BE2C (cell line): ENCODE measurements at regions not wholly inside any gene's neighbourhood (a gene's known extent, or its start where the extent isn't known, plus 50 kb on each side); places are given as distances from the start of the nearest gene placed in this dataset.
A peak's percentile ranks its signal among the peaks of the same experiment; 100 is the strongest.

ENCODE experiments used
- DNase-seq: peaks from one replicate; pipeline ENCODE4 v3.0.0-alpha.2; 2020
- H3K27me3 ChIP-seq: fragments of 250-450 bp; sonication (Bioruptor Pico); 2 replicates; pipeline ENCODE4 v1.5.1; 2020; ENCODE audit warnings: mild to moderate bottlenecking
- H3K36me3 ChIP-seq: fragments of 250-450 bp; sonication (Bioruptor Pico); 2 replicates; pipeline ENCODE4 v1.5.1; 2020; ENCODE audit warnings: mild to moderate bottlenecking
- H3K4me1 ChIP-seq: fragments of 250-450 bp; sonication (Bioruptor Pico); 2 replicates; pipeline ENCODE4 v1.5.1; 2020
- H3K4me3 ChIP-seq: 2 replicates; pipeline ENCODE4 v1.5.1; 2011; ENCODE audit warnings: low read depth, low read length
- H3K9me3 ChIP-seq: fragments of 250-450 bp; sonication (Bioruptor Pico); 2 replicates; pipeline ENCODE4 v1.5.1; 2020
- TF ChIP-seq, protein P1 (sequence below): IDR thresholded peaks from 2 replicates; pipeline ENCODE4 v1.5.1; 2012; ENCODE audit warnings: mild to moderate bottlenecking, low read depth, low read length

DNA sequence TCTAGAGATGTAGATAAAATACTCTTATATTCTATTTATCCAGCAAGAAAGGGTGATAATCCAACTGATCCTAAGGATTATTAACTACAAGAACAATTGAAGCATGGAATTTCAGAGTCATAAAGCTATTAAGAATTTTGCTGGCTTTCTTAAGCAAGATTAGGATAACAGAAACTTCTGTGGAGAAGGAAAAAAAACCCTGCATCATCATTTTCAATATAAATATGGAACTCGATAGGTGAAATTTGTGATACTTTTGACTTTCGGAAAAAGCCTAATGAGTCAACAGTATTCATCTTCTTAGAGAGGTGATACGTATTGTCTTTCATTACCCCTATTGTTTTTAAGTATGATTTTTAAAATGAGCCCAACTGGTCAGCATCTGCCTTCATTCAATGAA is 593.3 kb downstream of the CPS1 start:
- H3K9me3 ChIP-seq = no peaks in the 10 kb centered on the region
- no peak for DNase-seq

DNA sequence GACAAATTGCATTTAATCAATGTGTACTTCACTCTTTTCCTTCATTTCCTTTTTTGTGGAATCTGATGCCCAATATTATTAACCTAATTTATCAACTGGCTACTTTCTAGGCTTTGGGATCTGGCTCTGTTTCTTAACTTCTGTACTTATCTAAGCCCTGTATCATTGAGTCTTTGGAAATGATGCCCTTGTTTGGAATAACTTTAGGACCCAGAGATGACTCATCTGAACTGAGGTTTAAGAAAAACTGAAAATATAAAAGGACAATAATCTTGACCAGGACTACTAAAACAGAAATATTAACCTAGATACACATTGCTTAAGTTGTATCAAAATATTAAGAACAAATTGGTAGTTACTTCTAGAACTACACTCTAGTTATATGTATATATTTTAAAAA is 600.8 kb downstream of the CPS1 start:
- Histone ChIP-seq H3K27me3 (no peaks in the 10 kb centered on the region), H3K4me1 (peaks cover 13% of the 10 kb centered on the region; the same call in 1 of the 2 replicates), H3K9me3 (no peaks in the 10 kb centered on the region), H3K4me3 (no peak overlapping the region), H3K36me3 (no peaks in the 10 kb centered on the region)
- DNase-seq = no peak
- TF ChIP-seq, protein P1, sequence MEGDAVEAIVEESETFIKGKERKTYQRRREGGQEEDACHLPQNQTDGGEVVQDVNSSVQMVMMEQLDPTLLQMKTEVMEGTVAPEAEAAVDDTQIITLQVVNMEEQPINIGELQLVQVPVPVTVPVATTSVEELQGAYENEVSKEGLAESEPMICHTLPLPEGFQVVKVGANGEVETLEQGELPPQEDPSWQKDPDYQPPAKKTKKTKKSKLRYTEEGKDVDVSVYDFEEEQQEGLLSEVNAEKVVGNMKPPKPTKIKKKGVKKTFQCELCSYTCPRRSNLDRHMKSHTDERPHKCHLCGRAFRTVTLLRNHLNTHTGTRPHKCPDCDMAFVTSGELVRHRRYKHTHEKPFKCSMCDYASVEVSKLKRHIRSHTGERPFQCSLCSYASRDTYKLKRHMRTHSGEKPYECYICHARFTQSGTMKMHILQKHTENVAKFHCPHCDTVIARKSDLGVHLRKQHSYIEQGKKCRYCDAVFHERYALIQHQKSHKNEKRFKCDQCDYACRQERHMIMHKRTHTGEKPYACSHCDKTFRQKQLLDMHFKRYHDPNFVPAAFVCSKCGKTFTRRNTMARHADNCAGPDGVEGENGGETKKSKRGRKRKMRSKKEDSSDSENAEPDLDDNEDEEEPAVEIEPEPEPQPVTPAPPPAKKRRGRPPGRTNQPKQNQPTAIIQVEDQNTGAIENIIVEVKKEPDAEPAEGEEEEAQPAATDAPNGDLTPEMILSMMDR = no peak

More for the DNA sequence above, 593.3 kb downstream of the CPS1 start:
- no peaks in the 10 kb centered on the region for H3K36me3 ChIP-seq
- TF ChIP-seq, protein P1 = no peak
- no peaks in the 10 kb centered on the region for H3K27me3 ChIP-seq
- no peak overlapping the region for H3K4me3 ChIP-seq
- H3K4me1 ChIP-seq = no peaks in the 10 kb centered on the region

DNA sequence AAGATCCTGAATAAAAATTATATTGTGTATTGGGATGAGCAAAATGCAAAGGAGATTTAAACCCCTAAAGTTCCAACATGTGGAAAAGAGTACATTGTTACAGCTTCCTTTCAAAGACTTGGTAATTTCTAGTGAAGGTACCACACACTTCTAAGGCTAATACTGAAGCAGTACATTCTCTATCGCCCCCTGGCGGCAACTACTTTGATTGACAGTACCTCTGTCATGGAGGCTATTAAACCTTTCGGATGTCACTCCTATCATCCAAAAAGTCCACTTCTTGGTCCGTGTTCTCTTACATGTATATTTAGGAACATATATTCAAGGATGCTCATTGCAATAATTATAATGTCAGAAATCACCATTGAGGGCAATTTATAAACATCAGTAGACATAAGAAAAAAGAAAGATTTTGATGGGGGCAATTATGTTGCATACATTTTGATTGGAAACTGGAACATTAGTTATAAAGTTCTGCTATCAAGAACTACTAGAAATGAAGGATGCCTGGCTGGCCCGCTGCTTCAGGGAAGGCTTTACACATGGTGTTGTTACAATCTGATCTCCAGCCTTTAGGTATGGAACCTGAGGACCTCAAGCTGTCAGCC is 601.6 kb downstream of the CPS1 start:
- Histone ChIP-seq H3K4me1 (peaks cover 13% of the 10 kb centered on the region; the same call in 1 of the 2 replicates), H3K27me3 (no peaks in the 10 kb centered on the region), H3K4me3 (no peak overlapping the region), H3K36me3 (no peaks in the 10 kb centered on the region), H3K9me3 (no peaks in the 10 kb centered on the region)
- DNase-seq = peak; percentile 85
- TF ChIP-seq, protein P1 = peak; percentile 96

DNA sequence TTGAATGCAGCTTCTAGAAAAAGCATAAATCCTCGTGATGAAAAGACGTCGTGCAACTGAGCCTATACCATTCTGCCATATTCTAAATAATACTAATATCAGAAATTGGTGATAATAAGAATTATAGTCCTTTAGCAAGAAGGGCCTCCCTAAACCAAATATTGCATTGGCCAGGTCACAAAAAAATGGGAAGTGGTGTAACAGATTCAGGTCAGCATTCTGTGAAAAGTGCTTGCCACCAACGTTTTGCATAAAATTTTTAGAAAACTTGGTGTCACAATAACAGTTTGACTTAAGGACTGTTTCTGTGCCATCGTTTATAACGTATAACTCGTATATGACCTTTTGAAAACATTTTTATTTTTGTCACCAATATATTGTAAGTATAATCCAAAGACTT is 603.6 kb downstream of the CPS1 start:
- H3K36me3 ChIP-seq = no peaks in the 10 kb centered on the region
- peaks cover 13% of the 10 kb centered on the region; the same call in 1 of the 2 replicates for H3K4me1 ChIP-seq
- no peaks in the 10 kb centered on the region for H3K9me3 ChIP-seq
- TF ChIP-seq, protein P1 = no peak
- H3K4me3 ChIP-seq = no peak overlapping the region
- H3K27me3 ChIP-seq = no peaks in the 10 kb centered on the region
- DNase-seq = no peak

DNA sequence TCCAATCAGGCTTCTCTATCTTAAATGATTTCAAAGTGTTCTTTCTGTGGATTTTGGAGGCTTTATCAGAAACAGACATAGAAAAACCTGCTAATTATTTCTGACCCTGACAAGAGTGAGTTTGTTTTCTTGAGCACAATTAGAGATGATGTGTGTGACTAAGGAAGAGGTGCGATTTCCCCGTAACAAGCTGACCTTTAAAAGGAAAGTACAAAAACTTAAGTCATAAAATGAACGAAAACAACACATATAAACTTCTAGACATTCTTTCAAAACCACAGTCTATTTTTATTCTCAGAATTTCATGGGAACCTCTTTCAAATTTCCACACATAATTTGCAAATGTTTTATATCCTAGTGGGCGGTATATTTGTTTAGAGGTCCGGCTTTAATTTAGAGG is 604.8 kb downstream of the CPS1 start:
- TF ChIP-seq, protein P1 = no peak
- Histone ChIP-seq H3K27me3 (no peaks in the 10 kb centered on the region), H3K36me3 (no peaks in the 10 kb centered on the region), H3K4me1 (peaks cover 13% of the 10 kb centered on the region; the same call in 1 of the 2 replicates), H3K9me3 (no peaks in the 10 kb centered on the region), H3K4me3 (no peak overlapping the region)
- no peak for DNase-seq

DNA sequence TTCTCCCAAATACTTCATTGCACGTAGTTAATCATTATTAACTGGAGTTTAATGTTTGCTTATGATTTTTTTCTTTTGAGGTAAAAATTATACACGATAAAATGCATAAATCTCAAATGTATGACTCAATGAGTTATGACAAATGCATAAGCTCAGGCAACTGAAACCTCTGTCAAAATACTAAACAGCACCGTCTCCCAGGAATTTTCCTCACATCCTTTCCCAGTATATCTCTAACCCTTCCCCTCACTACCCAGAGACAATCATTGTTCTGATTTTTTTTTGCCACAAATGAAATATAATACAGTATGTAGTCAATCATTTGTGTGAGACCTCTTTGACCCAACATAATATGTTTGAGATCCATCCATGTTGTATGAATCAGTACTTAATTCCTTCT is 606.5 kb downstream of the CPS1 start:
- DNase-seq = no peak
- H3K27me3 ChIP-seq = no peaks in the 10 kb centered on the region
- TF ChIP-seq, protein P1 = no peak
- no peaks in the 10 kb centered on the region for H3K9me3 ChIP-seq
- 0 out of 2 replicates have a peak, but pooled peaks cover 6% of the 10 kb centered on the region for H3K4me1 ChIP-seq
- H3K4me3 ChIP-seq = no peak overlapping the region
- no peaks in the 10 kb centered on the region for H3K36me3 ChIP-seq
